NCI-H446 treated with DMSO at 0.1 percent for 48 hours (cell line): ENCODE measurements at regions not wholly inside any gene's neighbourhood (a gene's known extent, or its start where the extent isn't known, plus 50 kb on each side); places are given as distances from the start of the nearest gene placed in this dataset.

Experiments used
- DNase-seq: peaks from one replicate; lab custom pipeline; 2025; lab: John Stamatoyannopoulos, UW

DNA sequence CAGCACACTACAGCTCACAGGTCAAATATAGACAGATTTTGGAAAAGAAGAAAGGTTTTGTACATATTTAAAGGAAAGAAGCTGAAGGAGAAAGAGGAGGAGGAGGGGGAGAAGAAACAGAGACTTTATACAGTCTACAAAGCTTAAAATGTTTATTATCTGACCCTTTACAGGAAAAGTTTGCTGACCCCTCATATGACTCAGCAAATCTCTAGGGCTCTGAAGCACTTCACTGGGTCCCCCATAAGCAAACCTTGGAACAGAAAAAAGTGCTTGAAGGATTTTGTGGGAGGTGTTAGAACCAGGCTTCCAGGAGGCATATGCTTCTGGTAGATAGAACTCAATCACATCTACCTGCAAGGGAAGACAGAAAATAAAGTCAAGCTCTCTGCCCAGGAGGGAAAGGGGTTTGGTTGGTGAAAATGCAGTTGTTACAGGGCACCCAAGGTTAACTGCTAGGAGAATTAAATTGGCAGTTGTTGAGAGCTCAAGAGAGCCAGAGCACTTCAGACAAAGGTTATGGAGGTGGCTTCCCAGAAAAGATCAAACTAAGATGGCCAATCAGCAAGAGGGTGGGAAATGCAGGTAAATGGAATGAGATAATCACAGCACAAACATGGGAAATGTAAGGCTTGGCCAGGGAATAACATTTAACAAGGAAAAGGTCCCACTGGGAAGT, 207.4 kb upstream of the SGK1 start:
- DNase-seq = no peak

GRCh38 chr6:134523903-134524650, 206.2 kb upstream of the SGK1 start:
- no peak for DNase-seq

GRCh38 chr6:134523051-134523450, 205.1 kb upstream of the SGK1 start:
- no peak for DNase-seq

- DNase-seq = no peak
These were observed 203.2 kb upstream of the SGK1 start for GRCh38 chr6:134521116-134521501.

DNA sequence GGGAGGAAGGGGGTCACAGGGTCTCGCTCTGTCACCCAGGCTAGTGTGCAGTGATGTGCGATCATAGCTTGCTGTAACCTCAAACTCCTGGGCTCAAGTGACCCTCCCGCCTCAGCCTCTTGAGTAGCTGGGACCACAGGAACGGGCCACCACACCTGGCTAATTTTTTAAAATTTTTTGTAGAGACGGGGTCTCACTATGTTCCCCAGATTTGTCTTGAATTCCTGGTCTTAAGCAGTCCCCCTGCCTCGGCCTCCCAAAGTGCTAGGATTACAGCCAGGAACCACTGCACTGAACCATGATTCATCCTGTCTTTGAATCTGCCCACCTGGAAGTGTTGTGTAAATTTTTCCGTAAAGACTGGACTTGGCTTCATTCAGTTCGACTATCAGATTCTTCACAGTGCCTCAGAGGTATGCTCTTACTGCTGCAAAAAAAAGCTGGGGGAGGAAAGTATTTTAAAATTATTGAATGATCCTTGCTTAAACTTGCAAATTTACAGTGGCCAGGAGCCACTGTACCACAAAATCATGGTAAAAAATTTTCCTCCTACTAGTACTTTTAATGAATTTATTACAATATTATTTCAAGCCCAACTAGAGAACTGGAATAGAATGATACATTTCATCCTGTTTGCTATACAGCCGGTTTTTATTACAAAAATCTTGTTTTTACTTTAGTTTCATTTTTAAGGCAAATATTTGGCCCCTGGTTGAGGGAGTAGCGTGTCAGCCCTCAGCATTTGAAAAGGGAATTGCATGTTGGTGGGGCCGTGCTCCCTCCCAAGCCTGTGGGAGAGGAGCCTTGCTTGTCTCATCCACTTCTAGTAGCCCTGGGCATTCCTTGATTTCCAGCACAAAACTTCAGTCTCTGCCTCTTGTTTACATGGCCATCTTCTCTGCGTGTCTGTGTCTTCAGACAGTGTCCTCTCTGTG, 202.5 kb upstream of the SGK1 start:
- DNase-seq = no peak

DNA sequence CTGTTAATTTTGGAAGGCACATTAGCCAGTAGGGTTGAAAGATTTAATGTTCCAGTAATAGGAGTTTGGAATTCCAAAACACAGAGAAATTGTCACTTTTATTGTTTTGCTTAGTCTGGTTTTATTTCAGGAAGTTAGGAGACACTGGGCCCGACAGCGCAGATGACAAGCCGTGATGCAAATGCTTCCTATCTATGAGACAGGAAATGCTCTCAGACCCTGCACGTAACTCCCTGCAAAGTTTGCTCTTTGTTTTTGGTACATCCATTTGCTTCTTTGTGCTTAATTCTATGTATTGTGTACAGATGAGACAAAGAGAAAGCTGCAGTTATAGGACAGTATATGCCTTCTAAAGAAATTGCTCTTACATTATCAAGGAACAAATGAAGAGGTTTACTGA, 201.6 kb upstream of the SGK1 start:
- no peak for DNase-seq

GRCh38 chr6:134517868-134518267, 200.0 kb upstream of the SGK1 start:
- no peak for DNase-seq

- peak; percentile 53 for DNase-seq
These were observed 199.3 kb upstream of the SGK1 start for GRCh38 chr6:134517145-134517658.

DNA sequence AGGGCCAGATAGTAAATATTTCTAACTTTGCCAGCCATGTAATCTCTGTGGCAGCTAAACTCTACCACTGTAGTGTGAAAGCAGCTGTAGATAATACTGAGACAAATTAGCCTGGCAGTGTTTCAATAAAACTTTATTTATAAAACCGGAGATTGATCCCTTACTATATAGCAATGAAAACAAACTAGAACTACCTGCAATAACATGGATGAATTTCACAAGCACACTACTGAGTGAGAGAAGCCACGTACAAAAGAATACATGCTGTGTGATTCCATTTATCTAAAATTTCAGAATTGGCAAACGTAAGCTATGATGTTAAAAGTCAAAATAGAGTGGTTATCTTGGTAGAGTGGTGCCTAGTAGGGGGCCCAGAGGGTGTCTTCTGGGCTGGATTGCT, 198.7 kb upstream of the SGK1 start:
- no peak for DNase-seq

DNA sequence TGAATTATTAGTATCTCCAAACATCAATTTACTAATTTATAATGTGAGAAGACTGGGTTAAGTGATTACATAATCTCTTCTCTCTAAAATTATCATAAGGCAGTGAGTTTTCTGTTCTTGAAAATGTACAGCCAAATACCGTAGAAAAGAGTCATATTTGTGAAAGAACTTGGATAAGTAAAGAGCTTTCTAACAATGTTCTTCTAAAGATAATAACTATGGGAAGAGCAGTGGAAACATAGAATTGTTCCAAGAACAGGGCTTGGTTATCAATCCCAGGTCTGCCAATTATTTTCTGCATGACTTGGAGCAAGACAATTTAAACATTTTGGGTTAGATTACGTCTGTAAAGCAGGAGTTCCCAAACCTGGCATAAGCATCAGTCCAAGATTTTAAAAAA, 198.1 kb upstream of the SGK1 start:
- no peak for DNase-seq

DNA sequence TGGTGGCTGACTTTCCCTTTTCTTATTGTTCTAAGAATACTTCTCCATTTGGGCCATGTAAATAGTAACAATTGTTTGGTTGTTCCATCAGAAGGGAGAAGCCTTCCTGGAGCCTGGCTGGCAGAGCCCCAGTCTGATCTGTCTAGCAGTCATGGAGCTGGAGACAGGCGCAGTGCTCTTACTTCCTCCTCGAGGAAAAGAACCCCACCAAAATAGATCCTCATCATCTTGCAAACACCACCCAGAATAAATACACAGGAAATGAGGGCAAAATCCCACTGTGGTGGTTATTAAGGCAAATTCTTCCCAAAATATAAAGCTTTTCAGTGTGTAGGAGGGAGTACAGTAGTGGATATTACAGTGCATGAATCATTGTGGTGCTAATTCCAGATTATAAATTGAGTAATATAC, 195.1 kb upstream of the SGK1 start:
- no peak for DNase-seq

GRCh38 chr6:134511984-134512683, 194.2 kb upstream of the SGK1 start:
- no peak for DNase-seq

- DNase-seq = no peak
These were observed 193.0 kb upstream of the SGK1 start for GRCh38 chr6:134510920-134511319.

- no peak for DNase-seq
These were observed 192.2 kb upstream of the SGK1 start for GRCh38 chr6:134510142-134510541.

- no peak for DNase-seq
These were observed 191.1 kb upstream of the SGK1 start for GRCh38 chr6:134508862-134509498.

GRCh38 chr6:134506162-134506561, 188.2 kb upstream of the SGK1 start:
- no peak for DNase-seq

DNA sequence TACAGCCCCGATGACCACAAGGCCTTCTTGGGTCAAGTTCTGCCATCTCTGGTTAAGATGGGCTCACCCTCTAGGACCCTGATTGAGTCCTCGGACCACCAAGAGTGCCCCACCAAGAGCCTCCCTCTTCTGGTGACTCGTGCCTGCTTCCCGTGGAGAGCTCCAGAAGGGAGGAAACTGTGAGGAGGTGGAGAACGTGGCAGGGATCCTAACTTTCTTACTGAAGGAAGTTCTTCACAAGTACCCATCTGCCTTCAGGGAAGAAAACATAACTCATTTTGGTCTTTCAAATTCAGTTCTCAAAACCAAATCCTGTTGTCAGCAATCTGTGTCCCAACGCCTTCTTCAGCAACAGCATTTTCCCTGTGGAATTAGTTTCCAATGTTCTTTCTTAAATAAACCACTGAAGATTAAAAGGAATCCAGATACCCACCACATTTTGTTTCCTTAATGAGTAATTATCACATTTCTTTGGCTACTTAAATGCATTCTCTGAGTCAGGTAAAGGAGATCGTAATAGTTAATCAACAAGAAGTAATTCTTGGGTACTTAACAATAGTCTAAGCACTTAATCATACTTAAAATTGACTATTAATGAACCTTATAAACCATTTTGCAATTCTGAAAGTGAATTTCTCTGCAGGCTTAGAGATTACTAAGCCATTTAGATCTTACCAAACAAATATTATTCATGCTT, 185.8 kb upstream of the SGK1 start:
- DNase-seq = no peak

GRCh38 chr6:134502614-134503549, 185.0 kb upstream of the SGK1 start:
- DNase-seq = no peak

GRCh38 chr6:134495890-134496248, 178.0 kb upstream of the SGK1 start:
- no peak for DNase-seq
